Epidermal melanocyte (primary cell): ENCODE measurements at regions not wholly inside any gene's neighbourhood (a gene's known extent, or its start where the extent isn't known, plus 50 kb on each side); places are given as distances from the start of the nearest gene placed in this dataset.
"Not testable (repeated sequence)": the region's sequence is repeated elsewhere in the genome, so short reads cannot be mapped to it uniquely, and the experiment has no call there.

ENCODE experiments used
- DNase-seq: peaks from one replicate; pipeline ENCODE4 v3.0.0; 2011; ENCODE audit warnings: low spot score; ENCODE audit not compliant: insufficient read length

DNA sequence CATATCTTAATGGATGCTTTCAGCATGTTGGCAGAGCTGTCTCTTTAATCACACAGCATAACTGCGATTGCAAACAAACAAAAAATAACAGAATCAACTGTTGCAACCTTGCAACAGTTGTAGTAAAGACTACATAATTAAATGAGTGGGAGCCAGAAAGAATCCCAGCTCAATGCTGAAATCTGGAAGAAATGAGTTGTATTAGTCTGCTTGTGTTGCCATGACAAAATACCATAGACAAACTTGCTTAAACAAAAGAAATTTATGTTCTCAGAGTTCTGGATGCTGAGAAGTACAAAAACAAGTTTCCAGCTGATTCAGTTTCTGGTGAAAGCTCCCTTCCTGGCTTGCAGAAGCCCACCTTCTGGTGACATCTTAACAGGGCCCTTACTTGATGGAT is 260.9 kb upstream of the TUSC1 start:
- no peak for DNase-seq

DNA sequence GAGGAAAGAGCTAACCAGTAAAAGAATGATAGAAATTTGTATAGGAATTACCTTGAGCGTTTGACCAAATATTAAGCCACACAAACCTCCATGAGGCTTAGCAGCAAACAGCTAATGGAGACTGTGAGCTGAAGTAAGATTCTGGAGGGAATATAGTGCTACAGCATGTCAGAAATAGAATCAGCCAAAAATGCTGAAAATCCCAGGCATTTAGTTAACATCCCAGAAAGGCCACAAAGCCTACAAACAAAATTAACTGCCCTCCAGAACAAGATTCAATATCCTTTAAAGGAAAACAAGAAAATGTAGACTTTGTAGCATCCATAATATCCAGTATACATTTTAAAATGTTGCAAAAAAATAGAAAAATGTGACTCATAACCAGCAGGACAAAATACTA is 257.8 kb upstream of the TUSC1 start:
- no peak for DNase-seq

DNA sequence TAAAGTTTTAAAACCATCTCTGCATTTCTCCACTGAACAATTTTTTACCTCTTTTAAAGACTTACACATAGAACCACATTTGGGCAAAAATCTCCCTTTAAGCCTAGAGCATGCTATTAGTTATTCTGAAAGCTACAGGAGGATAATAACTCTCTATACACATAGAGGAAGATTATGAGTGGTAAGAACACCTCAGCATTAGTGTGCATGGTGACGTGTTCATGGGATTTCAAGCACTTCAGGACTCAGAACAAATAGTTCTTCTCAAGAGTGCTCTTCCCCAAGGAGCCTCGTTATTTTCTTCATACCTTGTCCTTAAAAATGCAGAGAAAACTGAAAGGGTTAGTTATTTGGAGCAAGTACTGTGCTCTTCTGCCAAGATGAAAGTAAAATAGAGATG is 256.9 kb upstream of the TUSC1 start:
- DNase-seq: no peak

DNA sequence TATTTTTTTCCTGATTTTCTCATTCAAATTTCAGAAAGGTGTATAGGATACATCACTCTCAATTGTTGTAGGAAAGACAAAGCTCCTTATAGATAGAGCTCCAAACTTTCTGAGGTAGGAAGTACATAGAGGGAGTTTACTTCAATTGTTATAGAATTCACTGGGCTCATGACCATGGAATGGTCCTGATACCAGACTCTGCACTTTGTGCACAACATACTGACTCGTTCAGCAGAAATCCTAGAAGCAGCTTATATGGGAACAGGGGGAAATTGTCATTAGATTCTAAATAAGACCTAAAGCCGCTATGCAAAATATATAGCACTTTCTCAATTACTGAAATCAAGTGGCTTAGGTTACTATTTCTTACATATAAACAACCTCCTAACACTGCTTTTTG is 240.5 kb upstream of the TUSC1 start:
- no peak for DNase-seq

DNA sequence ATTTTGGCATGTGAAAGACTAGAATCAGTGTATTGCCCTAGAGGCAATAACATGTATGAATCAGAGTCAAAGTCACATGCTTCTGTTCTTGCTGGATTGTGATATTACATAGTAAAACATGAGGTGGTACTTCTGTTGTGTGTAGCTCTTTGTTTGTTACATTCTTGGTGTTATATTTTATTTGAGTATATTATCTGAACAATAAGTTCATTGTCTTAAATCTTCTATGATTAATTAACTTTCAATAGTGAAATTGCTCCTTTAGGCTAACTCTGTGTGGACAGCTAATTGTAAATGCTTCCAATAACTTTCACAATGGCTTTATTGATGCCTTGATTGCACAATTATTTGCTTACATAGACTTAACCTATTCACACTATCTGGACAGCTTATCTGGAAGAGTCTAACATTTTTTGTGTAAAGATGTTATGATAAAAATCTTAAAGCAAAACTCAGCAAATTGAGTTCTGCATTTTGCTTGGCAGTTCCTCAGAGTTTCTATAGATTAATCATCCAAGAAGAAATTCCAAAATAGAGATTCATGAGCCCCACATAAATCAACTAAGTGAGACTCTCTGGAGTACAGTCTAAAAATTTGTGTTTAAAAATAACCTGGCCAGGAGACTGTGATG is 239.6 kb upstream of the TUSC1 start:
- peak; percentile 23 for DNase-seq

DNA sequence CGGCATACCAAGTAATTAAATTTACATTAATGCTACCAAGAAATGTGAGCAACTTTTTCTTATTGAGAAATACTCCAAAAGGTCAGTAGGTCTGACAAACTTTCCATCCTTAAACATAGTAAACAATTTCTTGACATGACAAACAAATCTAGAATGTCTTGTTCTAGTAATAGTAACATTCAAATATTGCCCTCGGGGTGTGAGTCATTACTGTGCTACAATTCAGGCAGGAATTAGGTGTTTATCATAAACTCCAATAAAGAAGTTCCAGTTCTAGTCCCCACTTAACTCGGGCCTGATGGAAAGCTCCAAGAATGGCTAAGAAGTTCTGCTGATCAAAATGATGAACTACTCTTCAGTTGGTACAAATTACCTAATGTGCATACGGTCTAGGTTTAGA is 235.6 kb upstream of the TUSC1 start:
- DNase-seq: no peak

DNA sequence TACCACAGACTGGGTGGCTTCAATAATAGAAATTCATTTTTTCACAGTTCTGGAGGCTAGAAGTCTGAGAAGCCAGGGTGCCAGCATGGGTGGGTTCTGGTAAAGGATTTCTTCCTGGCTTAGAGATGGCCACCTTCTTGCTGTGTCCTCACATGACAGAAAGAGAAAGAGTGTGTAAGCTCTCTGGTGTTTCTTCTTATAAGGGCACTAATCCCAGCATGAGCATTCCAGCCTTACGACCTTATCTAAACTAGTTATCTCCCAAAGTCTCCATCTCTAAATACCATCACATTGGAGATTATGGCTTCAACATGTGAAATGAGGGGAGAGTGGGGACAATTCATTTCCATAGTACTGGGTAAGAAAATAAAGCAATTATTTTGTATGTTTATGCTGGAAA is 226.5 kb upstream of the TUSC1 start:
- DNase-seq: no peak

DNA sequence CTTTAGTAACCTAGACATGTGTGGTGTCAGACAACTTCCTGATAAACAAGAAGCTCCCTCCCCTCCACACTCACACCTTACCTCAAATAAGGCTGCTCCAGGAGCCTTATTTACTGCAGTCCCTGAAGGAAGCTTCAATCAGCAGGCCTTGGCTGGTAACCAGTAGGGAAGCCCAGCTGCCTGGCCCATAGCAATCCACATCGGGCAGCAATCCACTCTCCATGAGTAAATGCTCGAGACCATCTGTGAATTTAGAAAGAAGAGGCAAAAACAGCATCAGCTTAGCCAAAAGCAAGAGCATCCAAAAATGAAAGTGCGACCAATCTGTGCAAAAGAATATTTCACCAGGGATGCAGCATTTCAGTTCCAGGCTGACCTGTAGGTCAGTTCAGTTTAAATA is 213.3 kb upstream of the TUSC1 start:
- DNase-seq: no peak

DNA sequence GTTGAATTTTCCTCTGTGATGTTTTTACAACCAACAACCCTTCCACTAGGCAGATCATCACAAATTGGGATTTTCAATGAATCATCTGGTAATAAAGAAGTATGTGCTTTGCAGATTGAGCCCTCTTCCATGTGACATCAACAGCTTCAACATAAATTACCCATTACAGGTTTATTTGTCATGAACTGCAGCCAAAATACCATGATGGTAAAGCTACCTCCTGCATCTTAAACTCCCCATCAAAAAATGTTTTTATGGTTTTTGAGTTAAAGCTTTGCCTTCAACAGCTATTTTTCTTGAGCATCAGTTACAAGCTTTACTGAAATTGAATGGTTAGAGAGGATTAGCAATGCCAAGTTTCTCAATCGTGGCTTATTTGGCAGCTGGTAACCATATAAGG is 211.4 kb upstream of the TUSC1 start:
- no peak for DNase-seq

DNA sequence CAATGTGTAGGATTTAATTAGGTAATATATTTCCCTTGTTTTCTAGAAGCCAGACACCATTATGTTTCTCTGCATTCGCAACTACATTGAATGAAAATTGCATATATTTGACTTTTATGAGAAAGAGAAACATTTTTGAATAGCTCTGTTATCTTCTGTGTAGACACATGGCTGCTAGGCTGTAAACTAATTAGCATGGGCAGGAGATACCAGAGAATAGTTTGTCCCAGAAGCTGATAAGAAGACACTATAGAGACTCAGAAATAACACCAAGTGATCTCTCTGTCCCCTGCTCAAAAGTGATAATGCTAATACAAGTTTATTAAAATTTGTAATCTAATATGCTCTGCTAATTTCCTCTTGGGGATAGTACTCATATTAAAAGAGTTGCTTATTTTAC is 198.0 kb upstream of the TUSC1 start:
- no peak for DNase-seq

DNA sequence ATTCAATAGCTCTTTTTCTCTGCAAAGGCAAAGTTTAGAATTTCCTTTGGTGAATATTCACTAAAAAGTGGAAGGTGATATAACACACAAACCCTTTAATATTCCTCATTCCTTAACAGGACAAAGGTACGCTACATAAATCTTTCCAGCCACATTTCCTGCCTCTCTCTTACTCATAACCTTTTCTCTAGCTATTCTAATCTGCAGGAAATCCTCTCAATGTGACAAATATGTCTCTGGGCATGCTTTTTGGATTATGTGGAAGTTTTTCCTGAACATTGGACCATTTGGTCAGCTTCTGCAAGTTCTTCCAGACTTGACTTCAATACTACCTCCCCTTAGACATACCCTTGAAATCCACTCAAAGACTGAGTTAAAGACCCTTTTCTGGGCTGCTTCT is 186.3 kb upstream of the TUSC1 start:
- no peak for DNase-seq

DNA sequence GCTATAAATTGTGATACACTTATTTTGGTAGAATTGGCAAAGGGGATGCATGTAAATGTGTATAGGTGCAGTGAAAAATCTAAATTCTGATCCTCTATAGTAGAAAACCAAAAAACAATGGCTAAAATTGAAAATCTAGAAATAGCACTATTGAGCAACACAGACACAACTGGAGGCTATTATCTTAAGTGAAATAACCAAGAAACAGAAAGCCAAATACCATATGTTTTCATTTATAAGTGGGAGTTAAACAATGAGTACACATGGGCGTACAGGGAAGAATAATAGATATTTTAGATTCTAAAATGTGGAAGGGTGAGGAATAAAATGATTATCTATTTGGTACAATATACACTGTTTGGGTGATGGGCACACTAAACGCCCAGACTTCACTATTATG is 183.2 kb upstream of the TUSC1 start:
- DNase-seq: no peak

DNA sequence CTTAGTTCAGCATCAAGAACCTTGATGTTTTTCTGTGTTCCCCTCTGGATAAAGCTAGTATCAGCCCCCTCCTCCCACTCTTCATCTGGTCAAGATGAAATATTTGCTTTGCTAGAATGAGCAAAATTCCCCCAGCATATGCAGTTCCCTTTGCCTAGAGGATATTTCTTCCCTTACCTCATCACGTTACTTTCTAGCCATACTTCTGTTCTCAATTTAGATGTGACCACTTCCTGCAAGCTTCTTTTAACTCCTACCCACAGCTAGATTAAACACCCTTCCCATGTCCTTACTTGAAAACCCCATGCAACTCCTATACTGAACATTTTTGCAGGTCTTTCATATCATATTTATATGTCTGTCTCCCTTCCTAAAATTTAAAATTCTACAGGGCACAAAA is 178.9 kb upstream of the TUSC1 start:
- no peak for DNase-seq

DNA sequence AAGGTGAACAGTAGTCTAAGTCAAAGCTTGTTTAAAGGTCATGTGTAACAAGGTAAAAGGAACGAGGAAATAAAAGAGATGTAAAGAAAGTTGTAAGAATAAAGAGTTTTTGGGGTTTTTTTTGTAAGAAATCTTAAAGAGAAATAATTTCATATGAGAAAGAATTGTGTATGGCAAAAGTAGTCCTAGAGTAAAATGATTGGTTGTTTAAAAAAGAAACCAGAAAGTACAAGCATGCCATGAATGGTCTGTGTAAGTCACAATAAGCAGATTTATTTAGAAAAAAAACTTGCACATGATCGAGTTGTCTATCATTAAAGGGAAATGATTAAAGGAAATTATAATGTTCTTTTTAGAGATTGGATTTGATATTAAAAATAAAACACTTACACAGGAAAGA is 172.6 kb upstream of the TUSC1 start:
- DNase-seq: no peak

DNA sequence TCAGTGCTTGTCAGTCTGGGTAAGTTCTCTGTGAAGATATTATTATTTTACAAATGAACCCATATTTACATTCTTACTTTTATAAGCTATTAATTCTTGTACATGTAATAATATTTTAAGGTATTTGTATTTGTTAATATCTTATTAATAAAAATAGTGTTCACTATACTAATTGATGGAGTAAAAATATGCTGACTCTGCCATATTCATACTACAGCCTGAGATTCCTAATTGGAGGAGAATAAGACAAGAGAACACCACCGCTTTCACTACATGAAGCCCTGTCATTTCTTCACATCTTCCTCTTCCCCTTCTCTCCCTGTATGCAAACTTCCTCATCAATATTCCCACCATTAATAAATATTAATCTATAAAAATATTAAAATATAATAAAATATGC is 167.6 kb upstream of the TUSC1 start:
- DNase-seq: no peak

DNA sequence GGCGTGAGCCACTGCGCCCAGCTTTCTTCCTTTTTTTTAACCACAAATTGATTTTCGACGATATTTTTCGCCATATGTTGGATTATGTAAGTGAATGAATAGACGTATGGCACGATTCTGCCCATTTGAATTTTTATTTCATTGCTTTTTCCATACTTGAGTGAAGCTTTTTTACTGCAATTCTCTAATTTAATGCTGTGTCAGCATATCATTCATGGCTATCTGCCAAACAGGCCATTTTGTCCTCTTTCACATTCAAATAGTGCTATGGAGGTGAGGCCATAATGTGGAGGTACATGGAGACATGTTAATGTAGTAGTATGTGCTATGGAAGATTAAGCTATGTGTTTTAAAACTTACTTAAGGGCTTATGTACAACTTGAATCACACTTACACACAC is 152.1 kb upstream of the TUSC1 start:
- no peak for DNase-seq

DNA sequence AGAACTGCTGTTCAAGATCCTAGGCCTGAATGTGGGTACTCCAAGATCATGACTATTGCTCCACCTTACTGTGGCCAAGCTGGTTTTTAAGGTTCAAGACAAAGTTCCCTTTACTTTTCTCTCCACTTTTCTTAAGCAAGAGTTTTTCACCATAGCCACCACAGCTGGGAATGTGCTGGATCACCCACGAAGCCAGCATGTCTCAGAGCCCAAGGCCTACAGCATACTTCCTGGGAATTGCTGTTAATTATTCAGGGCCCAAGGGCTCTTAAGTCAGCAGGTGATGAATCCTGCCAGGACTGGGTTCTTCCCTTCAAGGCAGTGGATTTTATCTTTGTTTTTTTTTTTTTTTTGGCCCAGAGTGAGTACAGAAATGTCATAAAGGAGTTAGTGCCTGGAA is 149.4 kb upstream of the TUSC1 start:
- DNase-seq: no peak

DNA sequence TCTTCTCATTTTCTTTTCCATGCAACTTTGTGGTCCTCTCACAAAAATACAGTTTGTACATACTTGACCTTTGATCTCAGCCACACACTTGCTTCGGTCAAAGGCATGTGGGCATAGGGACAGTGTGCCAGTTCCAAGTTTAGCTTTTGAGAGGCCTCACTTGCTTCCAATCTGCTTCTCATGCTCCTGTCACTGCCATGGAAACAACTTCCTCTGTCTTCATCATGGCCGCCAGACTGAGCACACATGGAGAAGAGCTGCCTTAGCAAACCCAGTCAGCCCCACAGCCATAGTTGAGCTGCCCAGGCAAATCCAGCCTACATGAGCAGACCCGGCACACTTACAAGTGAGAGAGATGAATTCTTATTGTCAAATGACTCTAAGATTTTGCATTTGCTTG is 138.2 kb upstream of the TUSC1 start:
- DNase-seq: no peak

DNA sequence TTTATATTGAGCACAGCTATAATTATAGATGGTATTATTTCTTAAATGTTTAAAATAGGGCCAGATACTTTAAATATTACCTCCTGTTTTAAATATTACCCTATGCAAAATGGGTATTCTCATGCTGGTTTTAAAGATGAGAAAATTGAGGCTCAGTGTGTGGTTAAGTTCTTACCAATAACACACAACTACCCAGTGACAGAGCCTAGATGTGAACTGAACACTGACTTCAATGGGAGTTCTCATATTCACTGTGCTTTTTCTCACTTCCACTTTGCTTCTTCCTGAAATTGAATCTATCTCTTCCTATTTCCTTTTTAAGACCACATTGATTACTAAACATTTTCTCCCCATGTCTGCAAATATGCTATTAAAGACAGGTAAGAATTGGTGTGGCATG is 135.8 kb upstream of the TUSC1 start:
- no peak for DNase-seq

DNA sequence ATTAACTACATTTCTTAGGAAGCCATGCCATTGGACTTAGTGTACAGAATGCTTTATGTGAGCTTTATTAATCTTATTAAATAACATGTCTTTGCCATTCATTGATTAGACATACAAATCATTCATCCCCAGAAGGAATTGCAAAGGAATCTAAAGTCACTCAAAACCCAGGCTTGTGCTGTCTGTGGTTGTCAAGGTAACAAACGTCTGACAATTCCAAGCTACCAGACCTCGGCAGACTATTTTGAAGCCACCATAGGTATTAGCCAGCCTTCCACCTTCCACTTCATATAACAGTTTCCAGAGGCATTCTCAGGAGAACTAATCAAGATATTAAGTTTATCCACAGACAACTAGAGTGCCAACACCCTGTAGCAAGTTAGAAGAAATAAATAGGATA is 135.2 kb upstream of the TUSC1 start:
- DNase-seq: no peak

DNA sequence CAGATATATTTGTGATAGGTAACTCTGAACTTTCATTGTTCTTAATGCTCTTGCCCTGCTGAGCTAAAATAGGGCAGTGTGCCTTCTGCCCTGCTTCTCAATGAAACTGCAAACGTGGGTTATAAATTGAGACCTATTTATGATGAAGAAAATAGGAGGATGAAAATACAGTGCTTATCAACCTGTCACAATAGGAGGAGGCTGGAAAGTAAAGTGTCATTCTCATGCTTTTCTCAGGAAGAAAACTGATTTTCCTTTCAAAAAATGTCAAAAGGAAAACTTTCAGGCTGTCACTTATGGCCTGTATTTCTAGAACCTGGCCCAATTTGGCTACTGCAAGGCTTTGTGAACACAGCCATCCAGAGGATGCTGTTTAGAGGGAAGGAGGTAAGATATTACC is 130.3 kb upstream of the TUSC1 start:
- no peak for DNase-seq

DNA sequence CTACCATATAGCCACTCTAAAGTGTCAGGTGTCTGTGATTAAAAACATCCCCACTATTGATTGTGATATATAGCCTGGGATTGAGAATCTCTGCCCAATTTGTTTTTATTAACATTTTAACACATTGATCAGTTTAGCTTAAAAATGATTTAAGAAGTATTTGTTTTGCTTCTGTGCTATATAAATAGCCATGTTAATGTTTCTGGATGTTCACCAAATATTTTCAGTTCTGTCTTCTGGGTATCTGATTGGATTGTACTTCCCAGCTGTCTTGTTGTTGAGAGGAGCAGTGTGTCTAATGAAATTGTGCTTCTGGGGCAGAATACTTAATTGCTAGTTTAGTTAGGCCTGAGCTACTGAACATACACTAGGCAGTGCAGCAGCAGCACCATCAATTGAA is 126.6 kb upstream of the TUSC1 start:
- no peak for DNase-seq

DNA sequence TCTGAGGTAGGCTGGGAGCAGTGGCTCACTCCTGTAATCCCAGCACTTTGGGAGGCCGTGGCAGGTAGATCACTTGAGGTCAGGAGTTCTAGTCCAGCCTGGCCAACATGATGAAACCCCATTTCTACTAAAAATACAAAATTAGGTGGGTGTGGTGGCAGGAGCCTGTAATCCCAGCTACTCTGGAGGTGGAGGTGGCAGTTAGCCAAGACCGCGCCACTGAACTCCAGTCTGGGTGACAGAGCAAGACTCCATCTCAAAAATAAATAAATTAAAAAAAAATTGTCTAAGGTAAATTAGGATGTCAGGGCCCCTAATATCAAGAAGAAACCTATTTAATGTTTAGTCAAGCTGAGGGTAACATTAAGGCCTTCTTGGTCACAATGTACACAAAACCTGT is 123.7 kb upstream of the TUSC1 start:
- not testable (repeated sequence) for DNase-seq

DNA sequence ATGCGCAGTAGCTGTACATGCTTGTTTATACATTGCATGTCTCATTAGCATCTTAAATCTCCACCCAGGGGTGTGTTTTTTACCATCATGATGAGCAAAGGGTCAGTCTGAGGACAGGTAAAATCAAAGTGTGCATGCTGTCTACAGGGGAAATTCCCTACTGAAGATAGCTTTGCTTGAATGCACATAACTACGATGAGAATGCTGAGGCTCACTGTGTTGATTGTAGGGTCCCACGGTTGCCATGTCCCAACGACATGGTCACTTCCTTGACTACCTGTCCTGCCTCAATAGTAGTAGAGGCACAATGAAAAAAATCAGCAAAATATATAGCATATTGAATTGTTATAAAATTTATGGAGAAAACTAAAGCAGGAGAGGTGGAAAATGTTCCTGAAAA is 95.6 kb upstream of the TUSC1 start:
- no peak for DNase-seq
